A549 (cell line): ENCODE measurements at regions not wholly inside any gene's neighbourhood (a gene's known extent, or its start where the extent isn't known, plus 50 kb on each side); places are given as distances from the start of the nearest gene placed in this dataset.
A peak's percentile ranks its signal among the peaks of the same experiment; 100 is the strongest.

Source experiments
- ATAC-seq, 2 experiments: fragments of 200-7000 bp in 1 of 2; fragments of >200 bp in 1 of 2; cut with Nextera tagmentation in 1 of 2; cut with Tn5 transposase in 1 of 2; 3 replicates each; pipeline versions ENCODE4 v1.8.0 to v1.9.1; 2018 to 2020; ENCODE audit warnings: mild to moderate bottlenecking in 1 of 2, moderate library complexity in 1 of 2
- CTCF ChIA-PET: fragments of 300-600 bp; sonication (Branson Sonifier 250); formaldehyde crosslinking; extraction: SDS; loops from one replicate; lab custom pipeline; 2021; ENCODE audit warnings: antibody characterized with exemption, inconsistent platforms; lab: Yijun Ruan, JAX
- POLR2A ChIA-PET: fragments of 350-600 bp; formaldehyde crosslinking; extraction: SDS; loops from one replicate; lab custom pipeline; 2021; ENCODE audit warnings: antibody characterized with exemption, inconsistent platforms; lab: Yijun Ruan, JAX
- DNase-seq, 2 experiments: peaks; one replicate each; pipeline versions ENCODE4 v3.0.0 to v3.0.0-alpha.2; 2011 to 2016; ENCODE audit warnings: low read depth in 1 of 2, low spot score in 1 of 2
- FAIRE-seq: peaks from 2 replicates; lab custom pipeline; 2011; peaks lifted over from hg19 to GRCh38; lab: Jason Lieb, UNC
- H3K27ac ChIP-seq, 2 experiments: fragments of >200 bp; sonication (Bioruptor Twin); formaldehyde crosslinking; 3 replicates each; pipeline ENCODE4 v1.5.1; 2016 to 2017
- H3K4me1 ChIP-seq: fragments of >200 bp; sonication (Bioruptor Twin); formaldehyde crosslinking; 3 replicates; pipeline ENCODE4 v1.6.1; 2016
- H3K4me2 ChIP-seq: fragments of >200 bp; sonication (Bioruptor Twin); formaldehyde crosslinking; 3 replicates; pipeline ENCODE4 v1.6.1; 2016
- H3K4me3 ChIP-seq: fragments of >200 bp; sonication (Bioruptor Twin); formaldehyde crosslinking; 3 replicates; pipeline ENCODE4 v1.5.1; 2016
- H3K9me3 ChIP-seq: fragments of >200 bp; sonication (Bioruptor Twin); formaldehyde crosslinking; 3 replicates; pipeline ENCODE4 v1.6.1; 2016
- CBX2 ChIP-seq: fragments of 200-600 bp; sonication (generic); IDR thresholded peaks from 2 replicates; pipeline ENCODE4 v1.6.1; 2016; ENCODE audit warnings: low read depth, mild to moderate bottlenecking, borderline replicate concordance
- CEBPB ChIP-seq, 2 experiments: fragments of >200 bp in 1 of 2; sonication (Bioruptor Twin) in 1 of 2; formaldehyde crosslinking in 1 of 2; IDR thresholded peaks; 2 replicates each; pipeline ENCODE4 v1.6.1; 2012 to 2016
- CHD2 ChIP-seq: fragments of 150-350 bp; IDR thresholded peaks from 2 replicates; pipeline ENCODE4 v1.6.1; 2014; ENCODE audit warnings: low read length; ENCODE audit not compliant: partially characterized antibody
- CHD4 ChIP-seq: fragments of 200-600 bp; sonication (generic); IDR thresholded peaks from 2 replicates; pipeline ENCODE4 v1.6.1; 2016; ENCODE audit warnings: antibody characterized with exemption, mild to moderate bottlenecking, borderline replicate concordance
- ESRRA ChIP-seq: fragments of 150-350 bp; IDR thresholded peaks from 2 replicates; pipeline ENCODE4 v1.6.1; 2014; ENCODE audit warnings: mild to moderate bottlenecking, low read length, borderline replicate concordance
- FOSB ChIP-seq: fragments of 250-450 bp; sonication (Bioruptor Pico); IDR thresholded peaks from 2 replicates; pipeline ENCODE4 v1.5.0; 2020; ENCODE audit warnings: mild to moderate bottlenecking, moderate library complexity
- FOXS1 ChIP-seq: fragments of 250-450 bp; sonication (Bioruptor Pico); IDR thresholded peaks from 2 replicates; pipeline ENCODE4 v1.5.0; 2020; ENCODE audit warnings: mild to moderate bottlenecking, moderate library complexity
- GATA3 ChIP-seq: IDR thresholded peaks from 2 replicates; pipeline ENCODE4 v1.6.1; 2012; ENCODE audit warnings: borderline replicate concordance
- HDAC2 ChIP-seq: fragments of 200-600 bp; sonication (generic); IDR thresholded peaks from 2 replicates; pipeline ENCODE4 v1.6.1; 2016
- HOXB13 ChIP-seq: fragments of 250-450 bp; sonication (Bioruptor Pico); IDR thresholded peaks from 2 replicates; pipeline ENCODE4 v1.5.0; 2020; ENCODE audit warnings: low read depth, mild to moderate bottlenecking, moderate library complexity
- HOXB5 ChIP-seq: fragments of 250-450 bp; sonication (Bioruptor Pico); IDR thresholded peaks from 2 replicates; pipeline ENCODE4 v1.5.0; 2020; ENCODE audit warnings: mild to moderate bottlenecking, moderate library complexity
- JUN ChIP-seq, 2 experiments: fragments of >200 bp; sonication (Bioruptor Twin); formaldehyde crosslinking; IDR thresholded peaks; 2 replicates in 1 of 2; 3 replicates in 1 of 2; pipeline ENCODE4 v1.6.1; 2016 to 2017
- KDM1A ChIP-seq: fragments of 200-600 bp; sonication (generic); IDR thresholded peaks from 2 replicates; pipeline ENCODE4 v1.6.1; 2016; ENCODE audit warnings: low read depth, mild to moderate bottlenecking
- KDM5A ChIP-seq: fragments of 200-600 bp; sonication (generic); IDR thresholded peaks from 2 replicates; pipeline ENCODE4 v1.6.1; 2016; ENCODE audit warnings: antibody characterized with exemption, mild to moderate bottlenecking
- MAFK ChIP-seq: fragments of 450-650 bp; IDR thresholded peaks from 2 replicates; pipeline ENCODE4 v1.6.1; 2014; ENCODE audit not compliant: partially characterized antibody
- MAZ ChIP-seq: fragments of 150-350 bp; IDR thresholded peaks from 2 replicates; pipeline ENCODE4 v1.6.1; 2014; ENCODE audit warnings: antibody characterized with exemption, low read depth, low read length, borderline replicate concordance
- NPAS2 ChIP-seq: fragments of 250-450 bp; sonication (Bioruptor Pico); IDR thresholded peaks from 2 replicates; pipeline ENCODE4 v1.8.0; 2022; ENCODE audit warnings: mild to moderate bottlenecking, moderate library complexity, borderline replicate concordance
- RAD21 ChIP-seq, 2 experiments: fragments of >200 bp in 1 of 2; sonication (Bioruptor Twin) in 1 of 2; formaldehyde crosslinking in 1 of 2; IDR thresholded peaks in 1 of 2; conservative IDR thresholded peaks in 1 of 2; 2 replicates in 1 of 2; 3 replicates in 1 of 2; pipeline ENCODE4 v1.6.1; 2012 to 2018; ENCODE audit warnings: inconsistent platforms in 1 of 2
- RARB ChIP-seq: fragments of 250-450 bp; sonication (Bioruptor Pico); IDR thresholded peaks from 2 replicates; pipeline ENCODE4 v1.8.0; 2021; ENCODE audit warnings: mild to moderate bottlenecking, moderate library complexity
- RCOR1 ChIP-seq: fragments of 150-350 bp; IDR thresholded peaks from 2 replicates; pipeline ENCODE4 v1.6.1; 2014; ENCODE audit warnings: antibody characterized with exemption, low read length, low read depth
- RFX5 ChIP-seq: fragments of 450-650 bp; IDR thresholded peaks from 2 replicates; pipeline ENCODE4 v1.7.1; 2014; ENCODE audit warnings: antibody characterized with exemption, mild to moderate bottlenecking, moderate library complexity
- RNF2 ChIP-seq: fragments of 200-600 bp; sonication (generic); IDR thresholded peaks from 2 replicates; pipeline ENCODE4 v1.6.1; 2016; ENCODE audit warnings: low read depth, mild to moderate bottlenecking, antibody characterized with exemption, moderate library complexity, borderline replicate concordance
- SMC3 ChIP-seq: fragments of >200 bp; sonication (Bioruptor Twin); formaldehyde crosslinking; IDR thresholded peaks from 3 replicates; pipeline ENCODE4 v1.6.1; 2018; ENCODE audit warnings: inconsistent platforms
- TP53 ChIP-seq: fragments of 250-450 bp; sonication (Bioruptor Pico); IDR thresholded peaks from 2 replicates; pipeline ENCODE4 v1.5.0; 2021; ENCODE audit warnings: mild to moderate bottlenecking, moderate library complexity
- ZC3H11A ChIP-seq: fragments of 450-650 bp; IDR thresholded peaks from 2 replicates; pipeline ENCODE4 v1.6.1; 2014; ENCODE audit warnings: antibody characterized with exemption, mild to moderate bottlenecking
- ZFP36 ChIP-seq: fragments of 450-650 bp; IDR thresholded peaks from 2 replicates; pipeline ENCODE4 v1.6.1; 2014; ENCODE audit warnings: borderline replicate concordance; ENCODE audit not compliant: partially characterized antibody
- ZNF302 ChIP-seq: fragments of 250-450 bp; sonication (Bioruptor Pico); IDR thresholded peaks from 2 replicates; pipeline ENCODE4 v1.9.0; 2021; ENCODE audit warnings: inconsistent platforms, mild to moderate bottlenecking, moderate library complexity
- ZSCAN20 ChIP-seq: fragments of 250-450 bp; sonication (Bioruptor Pico); IDR thresholded peaks from 2 replicates; pipeline ENCODE4 v1.8.0; 2022; ENCODE audit warnings: mild to moderate bottlenecking, moderate library complexity
- WGBS: methylation state at CpG from one replicate; pipeline ENCODE4 v1.1.6; 2017; ENCODE audit errors: missing lambda C conversion rate; 5-methylcytosine and 5-hydroxymethylcytosine counted together
- TF ChIP-seq, protein P1 (sequence below): fragments of 450-650 bp; IDR thresholded peaks from 2 replicates; pipeline ENCODE4 v1.6.1; 2014; ENCODE audit warnings: antibody characterized with exemption
- TF ChIP-seq, protein P2 (sequence below): fragments of >200 bp; sonication (Bioruptor Twin); formaldehyde crosslinking; IDR thresholded peaks from 2 replicates; pipeline ENCODE4 v1.6.1; 2016
- TF ChIP-seq, protein P3 (sequence below): fragments of >200 bp; sonication (Bioruptor Twin); formaldehyde crosslinking; IDR thresholded peaks from 3 replicates; pipeline ENCODE4 v1.6.1; 2016
- TF ChIP-seq, protein P4 (sequence below): IDR thresholded peaks from 2 replicates; pipeline ENCODE4 v1.6.1; 2012; ENCODE audit warnings: low read depth, borderline replicate concordance
- TF ChIP-seq, protein P5 (sequence below): fragments of >200 bp; sonication (Bioruptor Twin); formaldehyde crosslinking; IDR thresholded peaks from 3 replicates; pipeline ENCODE4 v1.5.1; 2016
- TF ChIP-seq, protein P6 (sequence below): IDR thresholded peaks from 2 replicates; pipeline ENCODE4 v1.6.1; 2012
- TF ChIP-seq, protein P7 (sequence below): fragments of 250-450 bp; sonication (Bioruptor Pico); IDR thresholded peaks from 2 replicates; pipeline ENCODE4 v1.5.0; 2021; ENCODE audit warnings: mild to moderate bottlenecking, moderate library complexity, borderline replicate concordance

DNA sequence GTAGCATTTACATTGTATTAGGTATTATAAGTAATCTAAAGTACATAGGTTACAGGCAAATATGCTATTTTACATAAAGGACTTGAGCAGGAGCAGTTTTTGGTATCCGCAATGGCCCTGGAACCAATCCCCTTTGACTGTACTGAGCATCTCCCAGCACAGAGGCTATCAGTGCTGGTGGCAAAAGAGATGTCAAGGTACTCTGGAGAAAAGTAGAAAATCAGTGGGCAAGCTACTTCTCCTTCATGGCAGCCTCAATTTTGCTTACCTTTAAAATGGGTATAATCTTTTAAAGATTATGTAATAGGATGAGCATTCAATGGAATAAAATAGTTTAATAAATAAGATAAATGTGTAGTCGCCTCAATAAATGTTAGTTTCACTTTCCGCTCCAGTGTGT is 56.7 kb upstream of the LMCD1 start:
- Histone ChIP-seq H3K4me3 (0 out of 3 replicates have a peak overlapping the region, but pooled peaks have one; percentile 2), H3K9me3 (no peaks in the 10 kb centered on the region), H3K4me1 (peaks cover 55% of the 10 kb centered on the region), H3K27ac (peak overlapping the region; percentile 94 to 99), H3K4me2 (peak overlapping the region; percentile 93)
- 71% methylated on average over 3 of the region's 3 CpGs for WGBS
- ChIA-PET CTCF (interaction anchor here (0.7 to 5.5 kb wide), 9 partner anchors 10 to 325 kb away, joined by 3 to 121 read pairs (median 5); partner anchors contain the start of genes LMCD1 and OXTR), POLR2A (interaction anchor here (0.7 to 5.1 kb wide), 15 partner anchors 12 to 425 kb away, joined by 3 to 194 read pairs (median 4); partner anchors contain the start of gene LMCD1)
- ATAC-seq (peak in 1 of 2 experiments; percentile 4; a peak in 1 of 6 replicates), DNase-seq (no peak), FAIRE-seq (no peak)
- TF ChIP-seq RFX5 (no peak), CHD4 (peak; percentile 92; the same call in 1 of the 2 replicates), HOXB13 (CRISPR knock-in tag) (peak; percentile 51; the same call in 1 of the 2 replicates), FOXS1 (no peak), ESRRA (no peak), ZSCAN20 (CRISPR knock-in tag) (peak; percentile 70), NPAS2 (CRISPR knock-in tag) (no peak), HOXB5 (CRISPR knock-in tag) (no peak), KDM5A (no peak), CBX2 (no peak), ZFP36 (no peak), SMC3 (no peak), KDM1A (peak; percentile 92; the same call in 1 of the 2 replicates), MAZ (no peak), ZC3H11A (no peak), TP53 (CRISPR knock-in tag) (no peak), CEBPB (IDR thresholded peaks at IDR 0.05) (no peak), MAFK (no peak), RARB (0 out of 2 replicates have a peak, but pooled peaks have one; percentile 37), JUN (IDR thresholded peaks at IDR 0.05) (no peak), ZNF302 (CRISPR knock-in tag) (no peak), RNF2 (no peak), FOSB (CRISPR knock-in tag) (no peak), RAD21 (conservative IDR thresholded peaks at IDR 0.05 in 1 of 2, IDR thresholded peaks at IDR 0.05 in 1 of 2) (no peak), CHD2 (no peak), HDAC2 (peak; percentile 91; the same call in 1 of the 2 replicates), GATA3 (no peak), RCOR1 (0 out of 2 replicates have a peak, but pooled peaks have one; percentile 55)
- TF ChIP-seq, protein P1, sequence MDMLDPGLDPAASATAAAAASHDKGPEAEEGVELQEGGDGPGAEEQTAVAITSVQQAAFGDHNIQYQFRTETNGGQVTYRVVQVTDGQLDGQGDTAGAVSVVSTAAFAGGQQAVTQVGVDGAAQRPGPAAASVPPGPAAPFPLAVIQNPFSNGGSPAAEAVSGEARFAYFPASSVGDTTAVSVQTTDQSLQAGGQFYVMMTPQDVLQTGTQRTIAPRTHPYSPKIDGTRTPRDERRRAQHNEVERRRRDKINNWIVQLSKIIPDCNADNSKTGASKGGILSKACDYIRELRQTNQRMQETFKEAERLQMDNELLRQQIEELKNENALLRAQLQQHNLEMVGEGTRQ: no peak
- TF ChIP-seq, protein P2, sequence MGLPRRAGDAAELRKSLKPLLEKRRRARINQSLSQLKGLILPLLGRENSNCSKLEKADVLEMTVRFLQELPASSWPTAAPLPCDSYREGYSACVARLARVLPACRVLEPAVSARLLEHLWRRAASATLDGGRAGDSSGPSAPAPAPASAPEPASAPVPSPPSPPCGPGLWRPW: no peak
- TF ChIP-seq, protein P3, sequence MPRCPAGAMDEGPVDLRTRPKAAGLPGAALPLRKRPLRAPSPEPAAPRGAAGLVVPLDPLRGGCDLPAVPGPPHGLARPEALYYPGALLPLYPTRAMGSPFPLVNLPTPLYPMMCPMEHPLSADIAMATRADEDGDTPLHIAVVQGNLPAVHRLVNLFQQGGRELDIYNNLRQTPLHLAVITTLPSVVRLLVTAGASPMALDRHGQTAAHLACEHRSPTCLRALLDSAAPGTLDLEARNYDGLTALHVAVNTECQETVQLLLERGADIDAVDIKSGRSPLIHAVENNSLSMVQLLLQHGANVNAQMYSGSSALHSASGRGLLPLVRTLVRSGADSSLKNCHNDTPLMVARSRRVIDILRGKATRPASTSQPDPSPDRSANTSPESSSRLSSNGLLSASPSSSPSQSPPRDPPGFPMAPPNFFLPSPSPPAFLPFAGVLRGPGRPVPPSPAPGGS: no peak
- TF ChIP-seq, protein P4, sequence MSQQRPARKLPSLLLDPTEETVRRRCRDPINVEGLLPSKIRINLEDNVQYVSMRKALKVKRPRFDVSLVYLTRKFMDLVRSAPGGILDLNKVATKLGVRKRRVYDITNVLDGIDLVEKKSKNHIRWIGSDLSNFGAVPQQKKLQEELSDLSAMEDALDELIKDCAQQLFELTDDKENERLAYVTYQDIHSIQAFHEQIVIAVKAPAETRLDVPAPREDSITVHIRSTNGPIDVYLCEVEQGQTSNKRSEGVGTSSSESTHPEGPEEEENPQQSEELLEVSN: no peak; the same call in 1 of the 2 replicates
- TF ChIP-seq, protein P5, sequence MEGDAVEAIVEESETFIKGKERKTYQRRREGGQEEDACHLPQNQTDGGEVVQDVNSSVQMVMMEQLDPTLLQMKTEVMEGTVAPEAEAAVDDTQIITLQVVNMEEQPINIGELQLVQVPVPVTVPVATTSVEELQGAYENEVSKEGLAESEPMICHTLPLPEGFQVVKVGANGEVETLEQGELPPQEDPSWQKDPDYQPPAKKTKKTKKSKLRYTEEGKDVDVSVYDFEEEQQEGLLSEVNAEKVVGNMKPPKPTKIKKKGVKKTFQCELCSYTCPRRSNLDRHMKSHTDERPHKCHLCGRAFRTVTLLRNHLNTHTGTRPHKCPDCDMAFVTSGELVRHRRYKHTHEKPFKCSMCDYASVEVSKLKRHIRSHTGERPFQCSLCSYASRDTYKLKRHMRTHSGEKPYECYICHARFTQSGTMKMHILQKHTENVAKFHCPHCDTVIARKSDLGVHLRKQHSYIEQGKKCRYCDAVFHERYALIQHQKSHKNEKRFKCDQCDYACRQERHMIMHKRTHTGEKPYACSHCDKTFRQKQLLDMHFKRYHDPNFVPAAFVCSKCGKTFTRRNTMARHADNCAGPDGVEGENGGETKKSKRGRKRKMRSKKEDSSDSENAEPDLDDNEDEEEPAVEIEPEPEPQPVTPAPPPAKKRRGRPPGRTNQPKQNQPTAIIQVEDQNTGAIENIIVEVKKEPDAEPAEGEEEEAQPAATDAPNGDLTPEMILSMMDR: no peak
- TF ChIP-seq, protein P6, sequence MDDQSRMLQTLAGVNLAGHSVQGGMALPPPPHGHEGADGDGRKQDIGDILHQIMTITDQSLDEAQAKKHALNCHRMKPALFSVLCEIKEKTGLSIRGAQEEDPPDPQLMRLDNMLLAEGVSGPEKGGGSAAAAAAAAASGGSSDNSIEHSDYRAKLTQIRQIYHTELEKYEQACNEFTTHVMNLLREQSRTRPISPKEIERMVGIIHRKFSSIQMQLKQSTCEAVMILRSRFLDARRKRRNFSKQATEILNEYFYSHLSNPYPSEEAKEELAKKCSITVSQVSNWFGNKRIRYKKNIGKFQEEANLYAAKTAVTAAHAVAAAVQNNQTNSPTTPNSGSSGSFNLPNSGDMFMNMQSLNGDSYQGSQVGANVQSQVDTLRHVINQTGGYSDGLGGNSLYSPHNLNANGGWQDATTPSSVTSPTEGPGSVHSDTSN: no peak
- TF ChIP-seq, protein P7, sequence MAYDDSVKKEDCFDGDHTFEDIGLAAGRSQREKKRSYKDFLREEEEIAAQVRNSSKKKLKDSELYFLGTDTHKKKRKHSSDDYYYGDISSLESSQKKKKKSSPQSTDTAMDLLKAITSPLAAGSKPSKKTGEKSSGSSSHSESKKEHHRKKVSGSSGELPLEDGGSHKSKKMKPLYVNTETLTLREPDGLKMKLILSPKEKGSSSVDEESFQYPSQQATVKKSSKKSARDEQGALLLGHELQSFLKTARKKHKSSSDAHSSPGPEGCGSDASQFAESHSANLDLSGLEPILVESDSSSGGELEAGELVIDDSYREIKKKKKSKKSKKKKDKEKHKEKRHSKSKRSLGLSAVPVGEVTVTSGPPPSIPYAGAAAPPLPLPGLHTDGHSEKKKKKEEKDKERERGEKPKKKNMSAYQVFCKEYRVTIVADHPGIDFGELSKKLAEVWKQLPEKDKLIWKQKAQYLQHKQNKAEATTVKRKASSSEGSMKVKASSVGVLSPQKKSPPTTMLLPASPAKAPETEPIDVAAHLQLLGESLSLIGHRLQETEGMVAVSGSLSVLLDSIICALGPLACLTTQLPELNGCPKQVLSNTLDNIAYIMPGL: no peak
